Heart right ventricle (tissue), 16 donors: ENCODE measurements at regions not wholly inside any gene's neighbourhood (a gene's known extent, or its start where the extent isn't known, plus 50 kb on each side); places are given as distances from the start of the nearest gene placed in this dataset.

ENCODE experiments used
- ATAC-seq, 8 donors: fragments of 200-7000 bp; cut with Tn5 transposase; one replicate each; pipeline ENCODE4 v1.9.1; 2020; ENCODE audit warnings: mild to moderate bottlenecking in 8 of 8, moderate library complexity in 8 of 8, moderate number of reproducible peaks in 1 of 8
- DNase-seq, 2 donors: peaks; one replicate each; pipeline ENCODE4 v3.0.0-alpha.2; 2020
- H3K27ac ChIP-seq, 10 donors: fragments of 200-600 bp; sonication (generic) in 2 of 10; one replicate each; pipeline versions ENCODE4 v1.5.0 to v1.8.0; 2020 to 2022; ENCODE audit warnings: mild to moderate bottlenecking in 3 of 10
- H3K27me3 ChIP-seq, 7 donors: fragments of 200-600 bp; one replicate each; pipeline ENCODE4 v1.8.0; 2021 to 2022; ENCODE audit warnings: mild to moderate bottlenecking in 2 of 7
- H3K36me3 ChIP-seq, 9 donors: fragments of 200-600 bp; sonication (generic) in 1 of 9; one replicate each; pipeline versions ENCODE4 v1.5.0 to v1.8.0; 2020 to 2022; ENCODE audit warnings: mild to moderate bottlenecking in 2 of 9
- H3K4me1 ChIP-seq, 9 donors: fragments of 200-600 bp; sonication (generic) in 1 of 9; one replicate each; pipeline versions ENCODE4 v1.5.0 to v1.8.0; 2020 to 2022; ENCODE audit warnings: mild to moderate bottlenecking in 4 of 9
- H3K4me3 ChIP-seq, 10 donors: fragments of 200-600 bp; sonication (generic) in 2 of 10; one replicate each; pipeline versions ENCODE4 v1.5.0 to v1.8.0; 2020 to 2022; ENCODE audit warnings: mild to moderate bottlenecking in 7 of 10, moderate library complexity in 2 of 10
- H3K9me3 ChIP-seq, 11 donors: fragments of 200-600 bp in 10 of 11; sonication (generic) in 2 of 11; one replicate each; pipeline versions ENCODE4 v1.5.0 to v1.8.0; 2013 to 2022; ENCODE audit warnings: mild to moderate bottlenecking in 2 of 11, control low read depth in 1 of 11, moderate library complexity in 1 of 11
- CTCF ChIP-seq, 9 donors: fragments of 200-600 bp; sonication (generic) in 2 of 9; IDR thresholded peaks; one replicate each; pipeline versions ENCODE4 v1.5.0 to v1.8.0; 2021 to 2022; ENCODE audit warnings: antibody characterized with exemption in 9 of 9, mild to moderate bottlenecking in 5 of 9, moderate library complexity in 1 of 9
- WGBS, 2 donors: extraction: QIAGEN DNeasy Blood & Tissue Kit; methylation state at CpG; one replicate each; pipeline ENCODE4 v1.1.7; 2013; ENCODE audit warnings: inconsistent platforms in 1 of 2; 5-methylcytosine and 5-hydroxymethylcytosine counted together
- intact Hi-C, 10 donors: fragments of 100-400 bp; cut with DNase I; formaldehyde crosslinking; loops; one replicate each; pipeline versions ENCODE4 v1.11.1 to v1.14.2; 2022
- donor health status: Arrhythmogenic right ventricular cardiomyopathy.
- donor health status: ischemic (EF 13 %, LVEDD 7.1; RV severe dilation, severe dysfunction).
- donor health status: healthy with polysubstance abuse.
- donor health status: DM: no; HTN: yes; CAD: no.
- donor health status: DM: no; HTN: no; CAD: no.
- donor health status: ischemic (EF 25% LVEDD 6.9; RV normal size, moderate dysfunction).
- donor health status: ischemic (EF 25% LVEDD 5.7; RV mildly dilated, moderate dysfunction).
- donor health status: healthy.
- donor health status: DM: yes; HTN: yes; CAD: no.
- donor health status: Ischemic cardiomyopathy.
- donor health status: ischemic (EF 35%, LVEDD 5.7; RV mildly dilated, moderate dysfunction).
- donor health status: nonischemic (EF 11% LVEDD 7.7; RV severe dilation, severe dysfunction).
- donor health status: DM: yes; HTN: yes; CAD: no.
- donor health status: PGD.
- donor health status: ischemic (EF 29% LVEDD 5.4; RV normal size, mild dysfunction).
- donor health status: nonischemic (EF 23%, LVEDD 6.1; RV moderate dilation, normal function).

- Histone ChIP-seq H3K4me1 (no peaks in the 10 kb centered on the region), H3K9me3 (peaks cover 0 to 4% (median 0%) of the 10 kb centered on the region in 11 donors), H3K36me3 (no peaks in the 10 kb centered on the region), H3K27ac (no peak overlapping the region), H3K4me3 (no peak overlapping the region), H3K27me3 (no peaks in the 10 kb centered on the region)
- TF ChIP-seq CTCF (IDR thresholded peaks at IDR 0.05) = no peak
- no peak for ATAC-seq
- intact Hi-C loops = no loop called here
- DNase-seq = no peak
Observed at GRCh38 chr2:180324182-180324581, 317.1 kb upstream of the CWC22 start.

- no peaks in the 10 kb centered on the region for H3K36me3 ChIP-seq
- no peaks in the 10 kb centered on the region for H3K4me1 ChIP-seq
- no peak overlapping the region for H3K27ac ChIP-seq
- intact Hi-C loops = no loop called here
- TF ChIP-seq CTCF (IDR thresholded peaks at IDR 0.05) = no peak
- ATAC-seq (no peak), DNase-seq (no peak)
- peaks cover 0 to 4% (median 0%) of the 10 kb centered on the region in 11 donors for H3K9me3 ChIP-seq
- H3K27me3 ChIP-seq = no peaks in the 10 kb centered on the region
- no peak overlapping the region for H3K4me3 ChIP-seq
Observed at GRCh38 chr2:180322781-180323180, 315.7 kb upstream of the CWC22 start.

GRCh38 chr2:180319586-180320405 lies 312.7 kb upstream of the CWC22 start:
- no peak for DNase-seq
- no peaks in the 10 kb centered on the region for H3K36me3 ChIP-seq
- intact Hi-C loops = no loop called here
- no peak for ATAC-seq
- no peak overlapping the region for H3K27ac ChIP-seq
- peaks cover 0 to 10% (median 0%) of the 10 kb centered on the region in 11 donors for H3K9me3 ChIP-seq
- no peak for TF ChIP-seq CTCF (IDR thresholded peaks at IDR 0.05)
- no peaks in the 10 kb centered on the region for H3K4me1 ChIP-seq
- H3K4me3 ChIP-seq = no peak overlapping the region
- H3K27me3 ChIP-seq = no peaks in the 10 kb centered on the region

GRCh38 chr2:180314086-180314485 lies 307.0 kb upstream of the CWC22 start:
- WGBS, 2 donors = 65% methylated on average over 2 of the region's 2 CpGs
- H3K27ac ChIP-seq = no peak overlapping the region

More at GRCh38 chr2:180314086-180314485, 307.0 kb upstream of the CWC22 start:
- no peak for TF ChIP-seq CTCF (IDR thresholded peaks at IDR 0.05)
- intact Hi-C loops = no loop called here
- ATAC-seq (no peak), DNase-seq (no peak)
- H3K4me3 ChIP-seq = no peak overlapping the region
- no peaks in the 10 kb centered on the region for H3K4me1 ChIP-seq
- H3K27me3 ChIP-seq = no peaks in the 10 kb centered on the region
- H3K9me3 ChIP-seq = peaks cover 0 to 9% (median 0%) of the 10 kb centered on the region in 11 donors
- no peaks in the 10 kb centered on the region for H3K36me3 ChIP-seq
